HG03039 (cell line): ENCODE measurements at regions not wholly inside any gene's neighbourhood (a gene's known extent, or its start where the extent isn't known, plus 50 kb on each side); places are given as distances from the start of the nearest gene placed in this dataset.
"Not testable (repeated sequence)": the region's sequence is repeated elsewhere in the genome, so short reads cannot be mapped to it uniquely, and the experiment has no call there.

Source experiments
- ATAC-seq: cut with Tn5 transposase; IDR thresholded peaks from one replicate; pipeline ENCODE4 v1.9.1; 2021; ENCODE audit warnings: mild to moderate bottlenecking, moderate library complexity; ENCODE audit not compliant: unreplicated experiment

DNA sequence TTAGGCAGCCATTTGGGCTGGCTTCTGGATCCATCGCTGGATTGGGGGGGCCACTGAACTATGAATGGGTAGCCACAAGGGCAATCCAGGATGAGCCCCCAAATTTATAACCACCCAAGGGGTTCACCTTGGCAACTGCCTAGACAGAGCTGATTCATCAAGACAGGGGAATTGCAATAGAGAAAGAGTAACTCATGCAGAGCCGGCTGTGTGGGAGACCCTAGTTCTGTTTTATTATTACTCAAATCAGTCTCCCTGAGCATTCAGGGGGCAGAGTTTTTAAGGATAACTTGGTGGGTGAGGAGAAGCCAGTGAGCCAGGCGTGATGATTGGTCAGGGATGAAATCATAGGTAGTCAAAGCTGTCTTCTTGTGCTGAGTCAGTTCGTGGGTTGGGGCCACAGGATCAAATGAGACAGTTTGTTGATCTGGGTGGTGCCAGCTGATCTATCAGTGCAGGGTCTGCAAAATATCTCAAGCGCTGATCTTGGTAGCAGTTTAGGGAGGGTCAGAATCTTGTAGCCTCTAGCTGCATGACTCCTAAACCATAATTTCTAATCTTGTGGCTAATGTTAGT, 57.9 kb downstream of the DNAJB9 start:
- ATAC-seq = no peak

GRCh38 chr7:108628678-108629077, 59.0 kb downstream of the DNAJB9 start:
- ATAC-seq = no peak

DNA sequence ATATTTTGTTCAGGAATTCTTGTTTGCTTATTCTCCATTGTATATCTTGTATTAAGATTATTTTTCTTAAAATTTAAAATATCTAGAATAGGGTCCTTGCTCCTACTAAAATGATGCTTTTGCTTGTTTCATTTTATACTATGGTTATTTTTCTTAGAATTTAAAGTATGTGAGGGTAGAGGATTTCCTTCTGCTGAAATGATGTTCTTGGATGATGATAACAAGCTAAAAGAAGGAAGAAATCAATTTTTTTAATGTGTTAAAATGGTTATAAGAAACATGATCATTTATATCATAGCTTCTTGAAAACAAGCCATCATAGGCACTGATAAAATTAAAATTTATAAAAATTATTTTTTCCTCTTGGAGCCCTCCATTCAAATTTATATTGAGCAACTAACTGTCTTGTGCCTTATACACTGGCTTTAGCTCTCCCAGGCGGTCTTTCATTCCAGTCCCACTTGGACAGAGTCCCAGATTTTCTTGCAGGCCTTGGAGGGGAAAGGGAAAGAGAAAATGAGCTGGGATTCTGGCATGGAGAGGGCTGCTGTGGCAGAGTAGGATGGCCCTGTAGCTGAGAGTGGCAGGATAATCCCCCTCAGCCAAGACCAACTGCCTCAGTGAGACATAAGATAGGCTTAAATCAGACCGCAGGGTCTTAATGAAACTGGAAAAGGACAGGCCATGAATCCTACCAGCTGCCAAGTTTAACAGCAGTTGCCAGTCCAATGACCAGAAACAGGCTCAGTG, 60.2 kb downstream of the DNAJB9 start:
- ATAC-seq = no peak

GRCh38 chr7:108634036-108634435, 64.4 kb downstream of the DNAJB9 start:
- ATAC-seq = no peak

DNA sequence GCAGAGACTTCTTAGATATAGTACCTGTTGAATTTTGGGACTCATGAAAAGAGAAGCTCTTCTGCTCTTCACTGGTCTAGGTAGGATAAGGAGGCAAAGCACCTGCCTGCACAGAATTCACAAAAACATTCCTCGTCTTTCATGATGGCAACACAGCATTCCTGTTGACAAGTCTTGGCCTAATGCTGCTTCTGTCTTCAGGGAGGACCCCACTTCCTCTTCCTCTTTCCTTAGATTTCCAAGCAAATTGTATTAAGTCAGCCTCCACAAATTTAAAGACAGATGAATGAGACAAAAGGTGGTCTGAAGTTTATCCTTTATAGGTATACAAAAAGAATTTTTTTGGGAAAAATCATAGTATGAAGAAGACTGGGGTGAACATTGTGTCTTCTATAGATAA, 64.9 kb downstream of the DNAJB9 start:
- ATAC-seq = no peak

GRCh38 chr7:108637049-108637621, 67.5 kb downstream of the DNAJB9 start:
- no peak for ATAC-seq

DNA sequence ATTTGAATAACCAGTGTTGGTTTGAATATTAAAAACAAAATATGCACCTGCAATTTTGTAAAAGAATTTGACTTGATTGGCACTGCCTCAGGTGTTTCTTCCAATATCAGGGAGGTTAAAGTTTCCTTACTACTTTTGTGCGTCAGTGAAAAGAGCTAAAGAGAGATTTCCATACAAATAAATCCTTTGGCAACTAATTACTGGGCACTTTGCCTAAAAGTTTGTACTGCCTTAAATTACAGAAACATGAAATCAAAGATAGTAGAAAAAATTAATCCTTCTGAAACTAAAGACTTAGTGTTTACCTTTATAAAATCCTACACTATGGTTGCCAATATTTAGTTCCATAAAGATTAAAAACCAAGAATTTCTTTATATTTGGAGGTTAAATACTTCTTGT, 72.5 kb downstream of the DNAJB9 start:
- ATAC-seq = no peak

DNA sequence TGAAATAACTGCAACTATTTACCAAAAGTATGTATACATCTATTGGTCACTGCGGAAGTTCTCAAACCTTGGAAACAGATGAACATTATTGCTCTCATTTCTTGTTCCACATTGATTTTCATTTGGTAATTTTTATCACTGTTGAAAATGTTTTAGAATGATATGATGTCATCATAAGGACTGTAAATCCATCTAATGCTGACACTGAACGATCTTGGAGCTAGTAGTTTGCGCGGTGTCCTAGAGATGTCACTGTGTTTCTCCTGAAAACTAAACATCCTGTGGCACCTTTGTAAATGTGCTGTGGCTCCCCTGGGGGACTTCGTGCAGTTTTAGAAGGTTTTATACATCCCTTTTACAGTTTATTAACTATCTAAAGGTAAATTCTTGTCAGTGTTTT, 73.5 kb downstream of the DNAJB9 start:
- ATAC-seq = no peak

GRCh38 chr7:108648989-108649388, 79.3 kb downstream of the DNAJB9 start:
- ATAC-seq = no peak

GRCh38 chr7:108650467-108650866, 80.8 kb downstream of the DNAJB9 start:
- no peak for ATAC-seq

DNA sequence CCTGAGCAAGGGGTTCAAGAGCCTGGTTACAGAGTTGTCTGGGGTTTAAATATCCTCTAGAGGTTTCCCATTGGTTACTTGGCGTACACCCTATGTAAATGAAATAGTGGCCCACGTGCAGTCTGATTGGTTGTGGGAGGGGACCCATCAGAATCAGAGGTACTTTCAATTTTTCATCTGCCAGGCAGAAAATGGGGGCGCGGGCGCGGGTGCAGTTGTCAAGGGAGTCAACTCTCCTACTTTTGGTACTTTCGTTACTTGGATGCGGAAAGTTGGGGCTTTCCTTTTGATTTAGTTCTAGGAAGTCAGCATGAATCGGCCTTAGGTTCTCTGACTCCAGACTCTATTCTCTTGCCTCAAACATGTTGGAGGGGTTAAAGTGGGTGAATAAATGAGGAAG, 83.2 kb downstream of the DNAJB9 start:
- ATAC-seq = no peak

DNA sequence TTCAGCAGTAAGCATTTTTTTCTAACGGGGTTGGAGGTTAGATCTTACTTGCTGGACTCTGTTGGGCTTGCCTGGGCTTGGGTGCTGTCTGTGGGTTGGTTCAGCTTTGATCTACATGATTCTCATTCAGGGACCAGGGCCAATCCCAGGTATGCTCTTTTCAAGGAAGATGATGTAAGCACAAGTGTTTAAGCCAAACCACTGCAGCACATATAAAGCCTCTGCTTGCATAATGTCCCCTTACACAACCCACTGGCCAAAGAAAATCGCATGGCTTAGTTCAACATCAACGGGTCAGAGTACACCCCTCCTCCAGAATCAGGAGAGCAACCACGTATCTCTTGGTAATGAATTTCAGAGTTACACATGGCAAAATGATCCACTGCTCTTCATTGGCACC, 83.9 kb downstream of the DNAJB9 start:
- no peak for ATAC-seq

DNA sequence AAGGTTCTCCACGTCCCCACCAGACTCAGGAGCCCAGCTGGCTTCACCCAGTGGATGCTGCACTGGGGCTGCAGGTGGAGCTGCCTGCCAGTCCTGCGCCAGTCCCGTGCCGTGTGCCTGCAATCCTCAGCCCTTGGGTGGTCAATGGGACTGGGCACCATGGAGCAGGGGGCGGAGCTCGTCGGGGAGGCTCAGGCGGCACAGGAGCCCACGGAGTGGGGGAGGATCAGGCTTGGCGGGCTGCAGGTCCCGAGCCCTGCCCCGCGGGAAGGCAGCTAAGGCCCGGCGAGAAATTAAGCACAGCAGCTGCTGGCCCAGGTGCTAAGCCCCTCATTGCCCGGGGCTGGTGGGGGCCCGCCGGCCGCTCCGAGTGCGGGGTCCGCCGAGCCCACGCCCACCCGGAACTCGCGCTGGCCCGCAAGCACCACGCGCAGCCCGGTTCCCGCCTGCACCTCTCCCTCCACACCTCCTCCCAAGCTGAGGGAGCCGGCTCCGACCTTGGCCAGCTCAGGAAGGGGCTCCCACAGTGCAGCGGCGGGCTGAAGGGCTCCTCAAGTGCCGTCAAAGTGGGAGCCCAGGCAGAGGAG, 87.6 kb downstream of the DNAJB9 start:
- not testable (repeated sequence) for ATAC-seq

GRCh38 chr7:108659261-108659660, 89.6 kb downstream of the DNAJB9 start:
- ATAC-seq = no peak

GRCh38 chr7:108659867-108660266, 90.2 kb downstream of the DNAJB9 start:
- no peak for ATAC-seq

DNA sequence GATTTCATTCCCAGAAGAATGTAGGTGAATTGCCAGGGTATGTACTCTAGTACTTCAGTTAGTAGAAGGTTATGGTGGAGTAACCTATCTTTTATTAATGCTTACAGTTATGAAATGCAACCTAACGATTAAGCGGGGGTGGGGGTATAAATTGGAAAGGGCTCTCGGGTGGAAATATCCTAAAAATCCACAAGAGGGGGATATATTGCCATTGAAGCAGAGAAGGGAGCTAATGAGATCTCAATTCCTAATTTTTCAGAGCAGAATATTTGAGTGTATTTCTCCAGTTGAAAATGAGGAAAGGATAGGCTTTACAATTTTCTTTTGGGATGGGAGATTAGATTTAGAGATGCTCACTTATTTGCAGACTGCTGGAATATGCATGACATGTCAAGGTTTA, 90.8 kb downstream of the DNAJB9 start:
- no peak for ATAC-seq

- ATAC-seq = no peak
Measured at GRCh38 chr7:108662783-108663362, 93.2 kb downstream of the DNAJB9 start.

DNA sequence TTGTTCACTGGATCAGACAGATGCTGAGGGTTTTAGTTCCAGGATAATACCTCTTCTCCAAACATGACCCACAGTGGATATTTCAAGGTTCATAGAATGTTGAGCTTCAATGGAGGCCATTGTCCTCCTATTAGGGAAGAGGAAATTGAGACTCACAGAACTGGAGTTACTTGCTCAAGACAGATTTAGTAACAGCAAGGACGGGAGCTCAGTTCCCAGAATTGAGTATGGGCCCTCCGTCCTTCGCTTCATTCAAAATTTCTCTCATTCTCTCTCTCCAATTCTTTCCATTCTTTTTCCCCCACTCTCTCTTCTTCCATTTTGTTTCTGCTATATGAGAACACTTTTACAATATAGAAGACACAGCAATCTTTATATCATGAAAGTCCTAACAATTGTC, 94.0 kb downstream of the DNAJB9 start:
- no peak for ATAC-seq

DNA sequence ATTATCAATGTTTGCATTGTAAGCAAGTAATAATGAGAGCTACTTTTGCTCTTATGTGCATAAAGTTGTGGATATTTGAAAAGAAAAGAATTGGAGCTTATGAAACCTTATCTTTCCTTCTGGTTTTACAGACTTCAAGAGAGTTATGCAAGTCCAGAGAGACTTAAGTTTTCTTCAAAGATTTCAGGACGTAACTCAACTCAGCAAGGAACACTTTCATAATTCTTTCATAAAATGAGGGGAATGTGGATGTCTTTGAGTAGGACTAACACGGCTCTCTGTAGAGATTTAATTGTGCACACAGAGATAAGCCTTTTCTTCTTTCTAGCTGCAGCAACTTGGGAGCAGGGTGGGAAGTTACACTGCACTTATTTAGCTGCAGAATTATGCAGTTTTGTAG, 97.5 kb downstream of the DNAJB9 start:
- no peak for ATAC-seq

- ATAC-seq = no peak
Measured at GRCh38 chr7:108669958-108670357, 100.3 kb downstream of the DNAJB9 start.

DNA sequence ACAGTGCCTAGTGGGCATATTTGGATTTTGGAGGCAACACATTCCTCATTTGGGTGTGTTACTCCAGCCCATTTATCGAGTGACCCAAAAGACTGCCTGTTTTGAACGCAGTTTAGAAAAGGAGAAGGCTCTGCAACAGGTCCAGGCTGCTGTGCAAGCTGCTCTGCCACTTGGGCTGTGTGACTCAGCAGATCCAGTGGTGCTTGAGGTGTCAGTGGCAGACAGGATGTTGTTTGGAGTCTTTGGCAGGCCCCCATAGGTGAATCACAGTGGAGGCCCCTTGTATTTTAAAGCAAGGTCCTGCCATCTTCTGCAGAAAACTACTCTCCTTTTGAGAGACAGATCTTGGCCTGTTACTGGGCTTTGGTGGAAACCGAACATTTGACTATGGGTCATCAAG, 104.0 kb downstream of the DNAJB9 start:
- ATAC-seq = not testable (repeated sequence)

GRCh38 chr7:108684629-108685028, 115.0 kb downstream of the DNAJB9 start:
- ATAC-seq = no peak
